ENCODE measurements at regions not wholly inside any gene's neighbourhood (a gene's known extent, or its start where the extent isn't known, plus 50 kb on each side); places are given as distances from the start of the nearest gene placed in this dataset.

DNA sequence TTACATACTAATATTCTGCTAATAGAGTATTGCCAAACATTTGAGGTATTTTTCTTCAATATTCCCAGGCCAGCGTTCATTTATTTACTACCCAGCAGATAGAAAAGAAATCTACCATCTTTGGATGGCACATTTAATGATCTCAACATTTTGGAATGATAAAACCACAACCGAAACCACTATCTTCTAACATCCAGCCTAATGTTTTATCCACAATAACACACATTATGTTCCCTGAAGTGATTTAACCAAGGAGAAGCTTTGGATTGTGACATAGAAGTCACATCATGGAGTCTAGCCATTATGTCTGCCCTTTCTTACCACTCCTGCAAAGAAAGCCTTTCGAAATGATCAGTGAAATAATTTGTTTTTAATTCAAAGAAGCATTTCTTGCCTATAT is 497.1 kb upstream of the PLXNA2 start:
- DNase-seq = no peak

DNA sequence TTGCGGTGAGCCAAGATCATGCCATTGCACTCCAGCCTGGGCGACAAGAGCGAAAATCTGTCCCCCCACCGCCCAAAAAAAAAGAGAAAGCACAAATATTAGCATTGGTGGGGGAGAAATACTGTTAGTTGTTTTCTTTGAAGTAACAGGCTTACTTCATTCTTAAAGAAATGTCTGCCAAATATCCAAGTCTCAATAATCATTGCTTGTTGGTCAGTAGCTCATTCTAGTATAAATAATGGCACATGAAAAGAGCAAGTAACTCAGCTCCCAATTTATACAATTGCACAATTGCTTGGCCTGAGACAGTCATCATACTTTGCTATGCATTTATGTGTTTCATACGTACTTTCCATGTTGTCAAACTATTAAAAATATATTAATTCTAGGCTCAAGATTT is 499.2 kb upstream of the PLXNA2 start:
- DNase-seq = no peak

DNA sequence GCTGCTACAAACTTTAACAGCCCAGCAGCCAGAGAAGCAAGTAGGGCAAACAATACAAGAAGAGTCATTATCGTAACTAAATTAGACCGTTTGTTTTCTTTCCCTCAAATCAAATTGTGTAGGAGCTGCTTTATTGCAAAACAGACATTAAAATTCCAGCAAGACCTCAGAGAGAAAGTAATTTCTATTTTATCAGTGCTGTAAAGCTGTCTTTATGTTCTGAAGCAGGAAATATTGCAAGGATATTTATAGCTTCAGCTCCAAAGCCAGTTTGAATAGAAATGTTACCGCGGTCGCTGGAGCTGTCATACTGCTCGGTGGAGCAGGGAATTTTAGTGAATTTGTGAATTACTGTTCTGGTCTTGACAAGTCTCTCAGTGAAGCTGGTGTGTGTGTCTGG is 503.8 kb upstream of the PLXNA2 start:
- no peak for DNase-seq

DNA sequence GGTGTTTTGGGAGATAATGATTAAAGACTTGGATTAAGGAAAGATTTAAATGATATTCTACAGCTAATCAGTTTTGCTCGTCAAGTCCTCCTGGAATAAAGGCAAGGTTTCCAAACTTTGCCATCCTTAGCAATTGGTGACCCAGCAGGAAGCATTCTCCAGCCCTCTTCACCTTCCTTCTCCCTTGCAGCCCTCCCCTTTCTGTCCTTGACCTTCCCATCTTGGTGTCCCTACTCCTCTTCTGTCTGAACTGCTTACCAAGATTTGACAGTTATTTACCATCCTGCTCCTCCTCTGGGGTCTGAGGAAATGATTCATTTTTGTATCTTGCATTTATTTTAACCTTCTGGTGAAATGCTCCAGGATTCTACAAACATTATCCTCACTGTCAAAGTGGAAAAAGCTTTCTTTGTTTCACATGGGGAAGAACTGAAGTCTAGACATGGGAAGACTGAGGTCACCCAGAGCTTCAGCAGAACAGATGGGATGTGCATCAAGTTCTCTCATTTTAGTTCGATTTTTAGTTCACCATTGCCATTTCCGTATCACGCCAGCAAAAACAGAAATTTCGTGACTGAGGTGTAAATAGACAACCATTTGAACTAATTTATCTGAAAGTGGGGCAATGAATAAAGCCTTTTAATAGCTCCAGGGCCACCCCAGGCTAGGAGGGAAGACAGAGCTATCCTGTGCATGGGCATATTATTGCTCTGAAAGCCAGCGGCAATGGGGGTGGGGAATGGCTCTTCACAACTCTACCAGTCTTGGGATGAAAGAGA is 504.4 kb upstream of the PLXNA2 start:
- DNase-seq = no peak

DNA sequence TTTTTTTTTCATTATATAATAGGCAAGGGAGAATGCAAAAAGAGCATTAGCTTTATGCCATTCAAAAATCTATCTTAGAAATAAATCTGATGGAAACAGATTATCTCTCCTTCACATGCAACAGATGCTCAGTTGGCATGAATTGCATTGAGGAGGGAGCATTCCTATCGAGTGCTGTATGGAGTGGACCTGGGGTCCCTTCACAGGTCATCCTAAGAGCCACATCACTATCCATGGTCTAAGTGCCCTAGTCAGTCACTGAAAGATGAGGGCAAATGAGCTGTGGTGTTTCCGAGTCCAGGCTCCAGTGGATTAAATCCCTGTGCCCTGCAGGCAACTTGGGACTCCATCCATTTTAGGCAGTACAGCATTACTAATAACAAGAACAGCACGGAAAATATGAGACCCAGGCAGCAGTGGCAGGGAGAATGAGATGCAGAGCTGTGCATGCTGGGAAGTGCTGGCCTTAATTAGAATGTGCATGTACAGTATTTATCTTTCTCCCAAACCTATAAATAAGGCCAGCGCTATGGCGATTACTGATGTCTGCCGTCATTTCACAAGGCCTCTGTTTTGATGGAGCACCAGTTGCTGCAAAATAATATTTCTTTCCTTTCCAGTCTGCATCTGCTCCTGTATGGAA is 512.3 kb upstream of the PLXNA2 start:
- no peak for DNase-seq

DNA sequence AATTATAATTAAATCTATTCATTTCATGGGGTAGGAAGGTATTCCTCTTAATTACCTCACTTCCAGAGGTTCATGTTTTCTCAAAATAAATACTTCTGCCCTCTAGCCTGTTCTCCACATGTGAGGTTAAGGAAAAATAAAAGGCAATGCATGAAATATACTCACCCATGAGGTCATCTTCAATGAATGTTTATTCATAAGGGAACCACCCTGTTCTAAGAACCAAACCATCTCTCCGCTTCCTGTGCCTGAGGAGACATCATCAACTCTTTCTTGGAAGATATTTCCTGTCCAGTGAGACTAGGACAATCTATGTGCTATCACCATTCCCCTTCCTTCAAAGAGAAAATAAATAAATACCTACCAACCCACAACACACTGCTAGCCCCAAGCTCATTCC is 513.7 kb upstream of the PLXNA2 start:
- DNase-seq = no peak

DNA sequence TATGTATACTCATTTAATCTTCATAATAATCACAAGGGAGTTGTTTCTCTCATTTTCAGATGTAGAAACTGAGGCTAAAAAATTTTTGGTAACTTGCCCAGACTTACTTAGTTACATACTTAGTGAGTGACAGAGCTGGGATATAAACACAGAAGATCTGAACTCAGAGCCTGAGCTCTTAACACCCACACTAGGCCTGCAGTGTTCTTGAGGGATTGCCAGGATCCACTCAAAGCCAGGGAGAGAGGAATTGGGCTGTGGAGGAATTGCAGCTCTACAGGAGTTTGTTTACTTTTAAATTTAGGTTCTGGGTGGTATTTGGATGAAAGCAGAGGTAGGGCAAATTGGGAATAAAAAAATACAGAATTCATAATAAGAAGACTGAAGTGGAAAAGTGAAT is 515.1 kb upstream of the PLXNA2 start:
- DNase-seq = no peak

DNA sequence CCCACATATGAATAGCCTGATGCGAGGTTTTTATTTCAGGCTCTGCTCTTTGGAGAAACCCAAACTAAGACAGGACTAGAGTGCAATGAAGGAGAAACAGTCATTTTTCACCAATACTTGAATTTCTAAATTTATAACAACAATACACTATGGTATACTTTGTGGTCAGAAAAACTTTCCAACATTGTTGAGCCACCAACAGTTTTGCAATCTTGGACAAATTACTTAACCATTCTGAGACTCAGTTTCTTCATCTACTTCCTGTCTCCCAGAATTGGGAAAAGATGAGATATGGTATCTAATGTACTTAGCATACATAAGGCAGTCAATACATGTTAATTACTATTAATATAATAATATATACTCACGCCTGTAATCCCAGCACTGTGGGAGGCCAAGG is 519.8 kb upstream of the PLXNA2 start:
- no peak for DNase-seq

DNA sequence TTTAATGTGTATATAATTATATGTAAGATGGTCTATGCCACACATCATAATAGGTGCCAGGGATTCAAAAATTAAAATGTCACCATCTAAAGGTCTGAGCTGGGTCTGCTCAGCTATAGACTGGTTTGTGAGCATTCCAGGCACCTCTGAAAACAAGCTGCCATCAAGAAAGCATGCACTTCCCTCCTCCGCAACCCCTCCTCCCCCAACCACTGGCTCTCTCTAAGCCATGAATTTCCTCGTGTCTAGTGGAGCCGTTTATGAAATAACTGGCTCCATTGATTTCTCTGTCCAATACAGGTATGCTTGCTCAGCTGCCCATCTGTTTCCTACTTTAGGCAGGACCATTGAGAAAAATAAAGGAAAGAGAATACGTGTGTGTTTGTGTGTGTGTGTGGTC is 522.6 kb upstream of the PLXNA2 start:
- no peak for DNase-seq

DNA sequence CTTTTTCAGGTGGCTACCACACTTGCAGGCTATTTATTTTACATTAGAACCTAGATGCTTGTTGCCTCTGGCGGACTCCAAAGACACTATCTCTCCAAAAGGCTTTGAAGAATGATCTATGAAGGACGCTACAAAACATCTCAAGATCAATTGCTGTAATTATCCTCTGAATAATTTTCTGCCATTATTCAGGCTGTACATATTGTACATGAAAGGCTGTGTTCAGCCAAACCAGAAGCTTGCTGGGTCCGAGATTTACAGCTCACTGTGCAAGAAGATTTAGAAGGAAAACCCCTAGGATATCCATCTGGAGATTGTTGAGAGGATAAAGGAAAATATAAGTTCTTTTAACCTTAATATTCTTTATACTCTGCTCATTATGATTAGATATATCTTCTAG is 523.6 kb upstream of the PLXNA2 start:
- no peak for DNase-seq

DNA sequence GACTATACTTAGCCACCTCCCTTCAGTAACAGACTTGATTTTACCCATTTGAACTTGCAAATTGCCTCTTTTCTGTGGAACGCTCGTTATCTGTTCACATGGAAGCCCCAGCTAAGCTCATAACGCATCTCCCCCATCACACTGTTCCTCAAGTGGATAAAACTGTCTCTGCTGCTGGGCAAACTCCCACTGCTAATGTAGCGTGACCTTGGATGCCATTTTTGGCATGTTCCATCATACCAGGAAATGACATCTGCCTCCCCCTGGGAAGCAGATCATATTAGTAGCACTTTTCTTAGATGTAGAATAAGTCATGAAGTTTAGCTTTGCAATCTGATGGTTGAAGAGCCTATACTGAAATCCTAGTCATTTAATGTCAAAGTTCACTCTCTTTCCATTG is 528.7 kb upstream of the PLXNA2 start:
- DNase-seq = peak; percentile 16

DNA sequence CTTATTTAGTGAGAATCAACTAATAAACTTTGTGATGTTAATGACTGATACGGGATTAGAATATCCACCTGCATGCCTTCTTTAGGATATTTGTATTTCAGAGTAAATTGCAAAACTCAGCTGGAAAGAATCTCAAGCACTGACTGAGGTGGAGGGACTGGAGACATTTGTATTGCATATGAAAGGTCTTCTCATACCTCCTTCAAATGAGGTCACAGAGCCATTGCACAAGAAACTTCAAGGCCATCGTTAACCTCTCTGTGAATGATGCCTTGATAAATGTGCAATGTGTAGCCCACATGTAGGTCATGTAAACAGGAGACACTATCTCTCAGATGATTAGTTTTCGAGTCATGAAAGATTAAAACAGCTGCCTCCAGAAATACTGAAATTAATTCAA is 531.7 kb upstream of the PLXNA2 start:
- no peak for DNase-seq

DNA sequence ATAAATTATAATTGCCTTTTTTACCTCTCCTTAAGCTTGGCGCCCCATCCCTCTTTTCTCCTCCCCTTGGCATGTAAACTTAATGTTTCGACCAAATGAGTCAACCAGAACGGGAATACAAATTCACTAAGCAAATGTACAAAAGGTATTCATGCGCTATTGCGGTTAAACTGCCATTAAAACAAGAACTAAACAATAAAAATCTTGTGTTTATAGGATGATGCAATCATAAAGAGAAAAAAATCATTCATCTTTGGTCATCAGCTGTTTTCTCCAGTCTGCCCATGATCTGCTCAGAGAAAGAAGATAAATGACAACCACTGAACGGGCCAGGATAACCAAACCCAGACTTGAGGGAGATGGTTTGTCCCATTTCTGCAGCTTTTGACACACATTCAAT is 534.2 kb upstream of the PLXNA2 start:
- DNase-seq = no peak

DNA sequence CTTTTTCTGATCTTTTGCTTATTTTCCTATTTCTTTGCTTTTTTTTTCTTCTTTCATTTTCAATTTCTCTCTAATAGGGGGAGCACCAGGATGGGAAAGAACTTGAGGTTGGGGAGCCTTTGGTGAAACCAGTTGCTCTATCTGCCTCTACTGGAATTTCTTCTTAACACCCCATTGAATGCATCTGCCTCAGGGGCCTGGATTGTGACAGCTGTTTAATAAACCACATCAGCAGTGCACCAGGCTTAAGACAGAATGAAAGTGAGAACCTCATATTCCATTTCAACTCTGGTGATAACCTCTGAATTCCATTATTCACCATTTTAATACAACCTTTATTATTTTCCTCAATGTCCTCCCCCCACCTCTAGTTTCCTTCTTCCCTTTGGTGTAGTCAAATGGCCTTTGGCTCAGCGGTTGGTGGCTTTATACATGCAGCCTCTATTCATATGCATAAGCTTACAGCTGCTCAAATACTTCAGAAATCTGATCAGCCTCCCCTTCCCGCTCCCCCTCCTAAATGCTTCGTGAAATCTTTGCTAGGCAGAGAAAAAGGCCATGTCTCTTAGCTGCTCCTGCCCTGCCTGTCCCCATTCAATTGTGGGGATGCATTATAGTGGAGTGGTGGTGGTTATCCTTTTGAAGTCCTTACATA is 537.3 kb upstream of the PLXNA2 start:
- peak; percentile 44 for DNase-seq

DNA sequence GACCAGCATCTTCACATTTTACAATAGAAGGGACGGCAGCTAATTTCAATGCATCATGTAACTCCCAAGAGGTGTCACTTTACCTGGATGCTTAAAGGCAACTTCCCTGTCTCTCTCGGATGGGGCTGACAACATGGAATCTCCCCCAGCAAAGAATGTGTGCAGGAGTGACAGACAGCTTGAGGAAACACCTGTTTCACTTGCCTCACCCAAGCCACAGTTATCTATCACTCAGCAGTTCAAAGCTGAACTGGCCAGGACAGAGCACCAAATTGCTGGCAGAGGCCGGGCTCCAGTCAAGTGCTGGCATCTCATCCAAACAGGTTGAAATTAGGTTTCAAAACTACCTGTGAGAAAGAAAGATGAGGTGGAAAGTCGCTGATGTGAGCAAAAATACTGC is 538.0 kb upstream of the PLXNA2 start:
- DNase-seq = no peak

DNA sequence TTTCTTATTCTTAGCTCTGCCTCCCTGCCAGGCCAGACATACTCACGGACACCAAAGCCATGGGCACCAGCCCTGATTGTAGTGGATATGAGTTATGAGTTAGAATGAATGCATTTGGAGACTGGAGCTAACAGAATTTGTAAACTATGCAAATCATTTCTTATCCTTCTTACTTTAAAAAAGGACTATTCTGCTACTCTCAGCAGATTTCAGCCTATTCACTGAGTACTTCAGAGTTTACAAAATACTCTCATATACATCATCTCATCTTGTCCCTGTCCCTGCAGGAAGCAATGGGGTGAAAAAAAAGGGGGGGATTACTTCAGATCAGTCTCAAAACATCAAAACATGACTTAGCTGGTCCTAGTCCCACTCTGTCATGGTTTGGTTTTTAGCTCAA is 541.4 kb upstream of the PLXNA2 start:
- DNase-seq = no peak

DNA sequence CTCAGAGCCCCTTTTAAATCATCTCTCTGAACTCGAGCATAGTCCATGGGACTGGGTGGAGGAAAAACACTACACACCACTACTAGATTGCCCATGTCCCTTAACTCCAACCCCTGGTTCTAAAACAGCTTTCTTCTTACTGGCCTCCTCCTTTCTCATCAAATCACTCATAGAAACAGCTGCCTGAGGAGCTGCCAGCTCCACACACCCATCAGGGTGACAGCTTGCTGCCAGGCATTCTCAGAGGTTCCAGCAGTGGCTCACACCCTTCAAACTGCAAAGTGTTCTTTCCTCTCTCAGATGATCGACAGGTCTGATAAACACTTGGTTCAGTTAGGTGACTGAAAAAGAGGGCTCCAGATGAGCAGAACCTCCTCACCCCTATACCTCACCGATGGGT is 543.0 kb upstream of the PLXNA2 start:
- no peak for DNase-seq

DNA sequence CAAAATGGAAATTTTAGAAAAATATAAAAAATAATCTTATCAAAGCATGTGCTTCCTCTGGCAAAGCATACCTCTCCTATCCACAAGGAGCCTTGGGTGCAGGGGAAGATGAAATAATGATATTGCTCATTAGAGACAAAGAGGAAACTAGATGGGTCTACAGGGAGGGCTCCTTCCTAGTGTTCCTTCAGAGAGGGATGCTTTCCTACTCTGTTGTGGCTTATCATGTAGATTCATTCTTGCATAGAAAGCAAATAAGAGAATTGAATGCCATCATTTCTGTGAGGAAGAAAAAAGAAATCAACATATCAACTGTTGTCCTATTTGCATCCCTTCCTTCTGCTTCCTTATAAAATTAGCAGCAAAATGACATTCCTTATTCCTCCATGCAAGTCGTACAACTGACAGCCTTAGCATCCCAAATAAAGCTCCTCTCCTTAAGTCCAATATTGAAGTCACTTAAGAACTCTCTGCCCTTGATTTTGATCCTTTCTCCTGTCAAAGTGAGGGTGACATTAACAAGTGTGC is 543.9 kb upstream of the PLXNA2 start:
- DNase-seq = no peak

DNA sequence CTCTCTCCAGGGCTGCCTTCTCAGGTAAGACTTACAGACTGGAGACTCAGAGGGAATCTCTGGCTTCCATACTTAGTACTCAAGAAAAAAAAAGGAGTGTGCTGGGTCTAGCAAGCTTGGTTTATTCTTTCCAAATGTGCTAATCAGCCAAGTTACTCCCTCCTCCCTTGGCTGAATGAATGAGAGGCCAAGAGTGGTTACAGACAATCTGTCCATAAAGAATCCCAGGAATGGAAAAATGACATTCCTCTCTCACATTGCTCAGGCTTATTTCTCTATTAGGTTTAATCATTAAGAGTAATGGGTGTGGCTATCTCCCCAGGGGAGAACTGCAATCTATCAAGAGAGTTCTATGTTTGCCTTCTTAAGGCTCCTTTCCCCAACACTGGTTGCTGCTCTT is 547.3 kb upstream of the PLXNA2 start:
- DNase-seq = no peak

DNA sequence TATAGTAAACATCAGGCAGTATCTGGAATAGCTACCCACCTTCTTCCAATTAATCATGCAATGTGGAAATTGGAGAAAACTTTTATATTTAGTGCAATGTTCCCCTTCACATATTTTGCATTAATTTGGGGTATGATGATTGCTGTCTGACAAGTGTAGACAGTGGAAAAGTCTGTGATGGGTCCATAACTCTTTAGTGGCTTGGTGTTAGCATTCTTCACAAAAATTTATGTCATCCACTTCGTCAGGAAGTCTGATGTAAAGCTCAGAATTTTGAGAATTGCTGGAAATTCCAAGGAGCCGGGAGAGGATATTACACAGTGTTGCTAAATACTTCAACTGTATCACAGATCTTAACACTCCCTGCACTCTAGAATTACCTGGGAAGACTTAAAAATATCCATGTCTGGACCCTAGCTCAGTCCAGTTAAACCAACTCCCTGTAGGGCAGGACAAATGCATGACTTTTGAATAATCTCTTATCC is 549.7 kb upstream of the PLXNA2 start:
- no peak for DNase-seq

DNA sequence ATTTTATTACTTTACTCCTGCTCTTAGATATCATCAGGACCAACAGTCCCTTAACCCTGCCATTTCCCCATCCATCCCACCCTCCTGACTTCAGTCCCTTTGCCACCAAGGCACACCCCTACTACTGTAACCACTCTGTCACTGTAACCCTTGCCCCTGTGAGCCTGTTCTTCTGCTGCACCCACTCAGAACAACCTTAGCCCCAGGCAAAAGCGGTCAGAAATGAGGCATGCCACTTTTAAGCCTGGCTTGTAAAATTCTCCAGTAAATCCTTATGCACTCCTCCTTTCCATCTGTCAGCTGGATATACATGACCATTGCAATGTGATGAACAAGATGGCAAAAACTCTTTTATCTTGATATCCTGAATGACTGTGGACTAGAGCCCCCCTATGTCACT is 555.0 kb upstream of the PLXNA2 start:
- DNase-seq = no peak

DNA sequence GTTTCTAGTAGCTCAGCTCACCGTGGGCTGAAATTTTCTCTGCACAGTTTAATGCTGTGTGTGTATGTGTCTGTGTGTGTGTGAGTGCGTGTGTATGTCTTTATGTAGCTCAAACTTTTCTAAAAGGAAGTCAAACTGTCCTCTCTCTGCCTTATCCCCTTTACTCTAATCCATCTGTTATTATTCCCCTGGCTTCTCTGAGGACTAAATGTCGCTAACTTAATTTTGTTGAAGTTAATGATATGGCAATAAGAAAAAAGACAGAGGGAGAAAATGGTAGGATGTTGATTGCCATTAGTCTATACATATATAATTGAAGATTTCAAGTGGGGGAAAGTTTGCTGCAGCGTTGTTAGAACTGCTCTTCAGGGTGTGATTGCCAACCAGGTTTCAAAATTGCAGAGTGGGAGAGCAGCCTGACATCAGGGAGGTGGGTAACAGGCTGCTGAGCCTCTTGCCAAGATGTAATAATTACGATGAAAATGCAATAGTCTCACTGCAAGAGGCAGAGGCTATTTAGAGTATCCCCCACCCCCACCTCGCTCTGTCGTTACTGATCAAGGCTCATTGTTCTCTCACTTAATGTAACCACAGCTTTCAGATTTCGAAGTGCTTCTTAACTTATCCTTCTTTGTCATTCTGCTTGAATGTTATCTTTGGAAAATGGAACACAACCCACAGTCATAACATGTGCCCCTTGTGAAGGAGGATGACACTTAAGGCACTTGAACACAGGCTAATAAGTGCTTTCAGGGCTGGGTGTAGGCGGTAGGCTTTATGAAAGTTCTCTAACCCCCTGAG is 559.0 kb upstream of the PLXNA2 start:
- DNase-seq = peak; percentile 95

DNA sequence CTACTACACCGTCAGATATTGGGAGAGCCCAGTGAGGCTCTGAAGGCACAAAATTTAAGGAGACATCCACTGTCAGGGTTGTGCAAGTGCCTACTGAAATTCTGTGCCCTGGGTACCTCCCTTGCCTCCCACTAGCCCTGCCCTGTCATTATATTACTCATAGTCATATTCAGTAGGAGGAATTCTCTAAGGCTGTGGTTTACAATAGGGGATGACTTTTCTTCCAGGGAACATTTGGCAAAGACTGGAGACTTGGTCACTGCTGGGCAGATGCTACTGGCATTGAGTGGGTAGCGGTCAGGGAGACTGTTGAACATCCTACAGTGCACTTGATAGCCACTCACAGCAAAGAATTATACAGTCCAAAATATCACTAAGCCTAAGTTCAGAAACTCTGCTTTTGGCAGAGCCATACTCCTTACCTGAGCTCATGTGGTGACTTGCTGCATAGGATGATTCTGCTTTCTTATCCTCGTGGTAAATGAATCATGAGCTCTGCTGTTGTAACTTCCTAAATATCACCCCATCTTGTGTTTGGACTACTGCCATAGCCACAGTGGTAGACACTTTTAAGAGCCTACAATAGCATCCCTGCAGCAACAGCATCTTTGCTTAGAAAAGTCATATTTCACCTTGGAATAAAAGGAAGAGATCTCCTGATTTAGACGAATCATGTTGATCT is 563.4 kb upstream of the PLXNA2 start:
- no peak for DNase-seq

Measured in DMS79 treated with DMSO at 0.1 percent for 48 hours (cell line).